ENCODE measurements at regions not wholly inside any gene's neighbourhood (a gene's known extent, or its start where the extent isn't known, plus 50 kb on each side); places are given as distances from the start of the nearest gene placed in this dataset.

GRCh38 chr1:80164150-80164549, 1157.6 kb upstream of the ADGRL4 start:
- TF ChIP-seq, protein P1, sequence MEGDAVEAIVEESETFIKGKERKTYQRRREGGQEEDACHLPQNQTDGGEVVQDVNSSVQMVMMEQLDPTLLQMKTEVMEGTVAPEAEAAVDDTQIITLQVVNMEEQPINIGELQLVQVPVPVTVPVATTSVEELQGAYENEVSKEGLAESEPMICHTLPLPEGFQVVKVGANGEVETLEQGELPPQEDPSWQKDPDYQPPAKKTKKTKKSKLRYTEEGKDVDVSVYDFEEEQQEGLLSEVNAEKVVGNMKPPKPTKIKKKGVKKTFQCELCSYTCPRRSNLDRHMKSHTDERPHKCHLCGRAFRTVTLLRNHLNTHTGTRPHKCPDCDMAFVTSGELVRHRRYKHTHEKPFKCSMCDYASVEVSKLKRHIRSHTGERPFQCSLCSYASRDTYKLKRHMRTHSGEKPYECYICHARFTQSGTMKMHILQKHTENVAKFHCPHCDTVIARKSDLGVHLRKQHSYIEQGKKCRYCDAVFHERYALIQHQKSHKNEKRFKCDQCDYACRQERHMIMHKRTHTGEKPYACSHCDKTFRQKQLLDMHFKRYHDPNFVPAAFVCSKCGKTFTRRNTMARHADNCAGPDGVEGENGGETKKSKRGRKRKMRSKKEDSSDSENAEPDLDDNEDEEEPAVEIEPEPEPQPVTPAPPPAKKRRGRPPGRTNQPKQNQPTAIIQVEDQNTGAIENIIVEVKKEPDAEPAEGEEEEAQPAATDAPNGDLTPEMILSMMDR (IDR thresholded peaks at IDR 0.05; ENCODE audit: borderline replicate concordance, insufficient read depth, low read depth, low read length): no peak
- no peak overlapping the region for H3K4me3 ChIP-seq (ENCODE audit: low read depth, low read length)

DNA sequence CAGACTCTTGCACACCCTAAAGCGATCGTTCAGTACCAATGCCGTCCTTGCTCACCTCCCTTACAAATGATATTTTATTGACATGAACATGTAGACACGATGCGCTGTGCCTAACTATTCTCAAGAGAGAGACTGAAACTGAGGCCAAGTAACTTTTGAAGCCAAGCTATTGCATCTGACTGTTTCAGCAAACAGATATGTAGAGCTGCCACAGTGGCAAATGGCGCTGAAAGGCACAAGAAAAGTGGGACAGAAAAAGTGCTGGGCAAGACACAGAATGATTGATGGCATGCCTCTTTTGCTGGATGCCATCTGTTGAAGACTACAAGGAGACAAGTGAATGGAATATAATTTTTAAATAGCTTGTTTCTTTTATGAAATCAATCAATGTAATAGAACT, 1157.2 kb upstream of the ADGRL4 start:
- TF ChIP-seq, protein P1 (IDR thresholded peaks at IDR 0.05; ENCODE audit: borderline replicate concordance, insufficient read depth, low read depth, low read length): no peak
- H3K4me3 ChIP-seq (ENCODE audit: low read depth, low read length): no peak overlapping the region

DNA sequence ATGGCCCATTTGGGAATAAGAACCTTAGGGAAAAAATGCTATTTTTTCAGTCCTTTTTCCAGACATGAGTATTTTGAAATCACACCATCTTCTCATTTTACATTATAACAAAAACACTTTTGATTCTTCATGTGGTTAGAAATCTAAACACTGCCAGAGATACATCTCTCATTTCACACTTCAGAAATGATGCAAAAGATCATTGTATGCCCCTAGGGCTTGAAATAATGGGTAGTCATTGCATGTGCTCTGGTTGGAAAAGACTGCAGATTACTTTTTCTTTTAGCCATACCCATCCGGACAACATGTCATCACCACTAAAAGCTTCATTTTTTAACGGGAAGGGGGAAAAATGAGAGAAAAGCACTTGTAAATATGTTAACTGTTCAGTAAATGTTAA, 1152.2 kb upstream of the ADGRL4 start:
- TF ChIP-seq, protein P1 (IDR thresholded peaks at IDR 0.05; ENCODE audit: borderline replicate concordance, insufficient read depth, low read depth, low read length): no peak

DNA sequence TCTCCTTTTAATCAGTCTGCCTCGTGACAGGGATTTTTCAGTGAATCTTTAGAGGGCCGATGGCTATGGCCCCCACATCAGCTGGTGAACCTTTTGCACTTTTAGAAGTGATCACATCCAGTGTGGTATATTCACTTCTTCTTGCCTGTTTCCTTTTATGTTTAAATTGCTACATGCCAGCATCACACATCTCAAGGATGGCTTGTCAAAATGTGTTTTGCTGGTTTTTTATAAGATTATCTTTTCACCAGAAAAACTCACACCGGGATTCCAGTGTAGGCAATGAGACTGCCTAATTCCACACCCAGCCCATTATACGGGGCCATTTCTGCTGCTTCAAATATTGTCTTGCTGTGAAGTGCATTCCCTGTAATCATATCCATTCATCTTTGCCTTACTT, 1151.7 kb upstream of the ADGRL4 start:
- TF ChIP-seq, protein P1 (IDR thresholded peaks at IDR 0.05; ENCODE audit: borderline replicate concordance, insufficient read depth, low read depth, low read length): no peak
- no peak overlapping the region for H3K4me3 ChIP-seq (ENCODE audit: low read depth, low read length)

More for the DNA sequence above, 1152.2 kb upstream of the ADGRL4 start:
- H3K4me3 ChIP-seq (ENCODE audit: low read depth, low read length): no peak overlapping the region

- TF ChIP-seq, protein P1 (IDR thresholded peaks at IDR 0.05; ENCODE audit: borderline replicate concordance, insufficient read depth, low read depth, low read length): no peak
- no peak overlapping the region for H3K4me3 ChIP-seq (ENCODE audit: low read depth, low read length)
These were observed 1148.8 kb upstream of the ADGRL4 start for GRCh38 chr1:80155371-80155770.

GRCh38 chr1:80154176-80154575, 1147.6 kb upstream of the ADGRL4 start:
- TF ChIP-seq, protein P1 (IDR thresholded peaks at IDR 0.05; ENCODE audit: borderline replicate concordance, insufficient read depth, low read depth, low read length): no peak
- no peak overlapping the region for H3K4me3 ChIP-seq (ENCODE audit: low read depth, low read length)

DNA sequence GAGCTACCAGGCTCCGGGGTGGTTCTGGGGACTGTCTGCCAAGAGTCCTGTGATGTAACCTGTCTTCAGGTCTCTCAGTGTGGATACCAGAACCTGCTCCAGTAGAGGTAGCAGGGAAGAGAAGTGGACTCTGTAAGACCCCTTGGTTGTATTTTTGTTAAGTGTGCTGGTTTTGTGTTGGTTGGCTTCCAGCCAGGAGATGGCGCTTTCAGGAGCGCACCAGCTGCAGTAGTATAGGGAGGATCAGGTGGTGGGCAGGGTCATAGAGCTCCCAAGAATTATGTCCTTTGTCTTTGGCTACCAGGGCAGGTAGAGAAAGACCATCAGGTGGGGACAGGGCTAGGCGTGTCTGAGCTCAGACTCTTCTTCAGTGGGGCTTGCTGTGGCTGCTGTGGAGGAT, 1147.2 kb upstream of the ADGRL4 start:
- TF ChIP-seq, protein P1 (IDR thresholded peaks at IDR 0.05; ENCODE audit: borderline replicate concordance, insufficient read depth, low read depth, low read length): no peak
- H3K4me3 ChIP-seq (ENCODE audit: low read depth, low read length): no peak overlapping the region

Data from GM12875 (cell line).